ENCODE measurements at regions not wholly inside any gene's neighbourhood (a gene's known extent, or its start where the extent isn't known, plus 50 kb on each side); places are given as distances from the start of the nearest gene placed in this dataset.
A peak's percentile ranks its signal among the peaks of the same experiment; 100 is the strongest.

DNA sequence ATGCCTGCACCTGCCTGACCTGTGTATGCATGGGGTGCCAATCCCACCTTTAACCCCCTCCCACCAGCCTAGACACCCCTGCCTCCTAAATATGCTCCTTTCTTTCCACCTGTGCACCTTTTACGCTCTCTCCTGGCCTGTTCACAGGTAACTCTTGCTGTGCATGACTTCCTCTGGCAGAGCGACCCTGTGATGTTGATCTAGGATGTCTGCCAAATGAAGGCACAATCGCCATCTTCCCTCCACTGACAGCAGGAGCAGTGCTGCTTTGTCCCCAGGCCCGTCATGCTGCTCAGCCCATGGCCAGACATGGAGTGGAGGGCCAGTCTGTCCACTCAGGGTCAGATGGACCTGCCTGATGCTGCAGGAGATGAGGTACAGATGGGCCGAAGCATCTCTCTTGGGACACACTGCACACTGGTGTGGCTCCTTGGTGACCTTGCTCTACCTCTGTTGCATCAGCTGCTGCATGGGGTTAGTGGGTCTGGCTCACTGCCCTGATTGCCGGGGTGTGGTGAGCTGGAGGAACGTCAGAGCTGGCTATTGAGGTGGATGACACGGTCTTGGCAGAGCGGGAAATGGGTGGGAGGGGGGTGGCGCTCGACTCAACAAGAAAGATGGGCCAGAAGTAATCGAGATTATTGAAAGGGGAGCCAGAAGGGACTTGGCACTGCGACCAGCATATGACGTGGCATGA is 101.7 kb upstream of the PITX1 start:
- H3K4me3 ChIP-seq (ENCODE audit: low read length): no peak overlapping the region
- H3K9ac ChIP-seq (ENCODE audit: low read length): no peak overlapping the region
- H3K4me1 ChIP-seq (ENCODE audit: control insufficient read depth, insufficient read depth, low read length): peaks cover 5% of the 10 kb centered on the region
- no peak overlapping the region for H3K27ac ChIP-seq (ENCODE audit: low read depth, low read length)
- no peaks in the 10 kb centered on the region for H3K27me3 ChIP-seq (ENCODE audit: control insufficient read depth, insufficient read depth, low read length)
- H3K36me3 ChIP-seq (ENCODE audit: control insufficient read depth, insufficient read depth, low read length): no peaks in the 10 kb centered on the region

DNA sequence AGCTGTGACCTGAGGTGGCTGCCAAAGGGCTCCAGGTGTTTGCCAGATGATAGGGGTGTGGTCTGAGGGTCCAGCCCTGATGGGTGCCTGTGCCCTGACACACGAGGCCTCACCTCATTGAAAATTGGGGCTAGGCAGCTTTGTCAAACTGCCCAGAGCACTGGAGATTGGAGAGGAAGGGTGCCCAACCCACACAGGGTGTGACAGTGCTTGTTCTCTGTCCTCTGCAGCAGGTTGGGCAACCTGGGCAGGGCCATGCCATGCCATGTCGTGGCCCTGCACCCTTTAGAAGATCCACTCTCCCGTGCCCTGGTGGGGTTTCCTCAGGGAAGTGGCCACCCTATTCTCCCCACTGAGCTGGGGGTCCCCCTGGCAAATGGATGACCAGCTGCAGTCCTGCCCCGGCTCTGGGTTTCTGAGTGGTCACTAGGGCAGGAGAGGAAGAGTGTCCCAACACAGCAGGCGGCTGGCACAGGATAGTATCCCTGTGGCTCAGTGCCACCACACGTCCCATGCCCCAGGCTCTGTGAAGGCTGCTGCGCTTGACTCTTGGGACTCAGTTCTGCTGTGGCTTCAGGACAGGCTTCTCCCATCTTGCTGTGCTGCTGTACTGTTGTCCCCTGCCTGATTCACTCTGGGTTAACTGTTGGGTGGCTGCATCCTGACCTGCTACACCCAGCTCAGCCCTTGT is 100.8 kb upstream of the PITX1 start:
- Histone ChIP-seq H3K27me3 (ENCODE audit: control insufficient read depth, insufficient read depth, low read length) (no peaks in the 10 kb centered on the region), H3K36me3 (ENCODE audit: control insufficient read depth, insufficient read depth, low read length) (no peaks in the 10 kb centered on the region), H3K4me1 (ENCODE audit: control insufficient read depth, insufficient read depth, low read length) (peaks cover 5% of the 10 kb centered on the region), H3K4me3 (ENCODE audit: low read length) (no peak overlapping the region), H3K27ac (ENCODE audit: low read depth, low read length) (no peak overlapping the region), H3K9ac (ENCODE audit: low read length) (no peak overlapping the region)

GRCh38 chr5:135133698-135134515 is 99.9 kb upstream of the PITX1 start:
- Histone ChIP-seq H3K4me3 (ENCODE audit: low read length) (no peak overlapping the region), H3K36me3 (ENCODE audit: control insufficient read depth, insufficient read depth, low read length) (no peaks in the 10 kb centered on the region), H3K9ac (ENCODE audit: low read length) (no peak overlapping the region), H3K27ac (ENCODE audit: low read depth, low read length) (no peak overlapping the region), H3K27me3 (ENCODE audit: control insufficient read depth, insufficient read depth, low read length) (no peaks in the 10 kb centered on the region), H3K4me1 (ENCODE audit: control insufficient read depth, insufficient read depth, low read length) (peaks cover 4% of the 10 kb centered on the region)

DNA sequence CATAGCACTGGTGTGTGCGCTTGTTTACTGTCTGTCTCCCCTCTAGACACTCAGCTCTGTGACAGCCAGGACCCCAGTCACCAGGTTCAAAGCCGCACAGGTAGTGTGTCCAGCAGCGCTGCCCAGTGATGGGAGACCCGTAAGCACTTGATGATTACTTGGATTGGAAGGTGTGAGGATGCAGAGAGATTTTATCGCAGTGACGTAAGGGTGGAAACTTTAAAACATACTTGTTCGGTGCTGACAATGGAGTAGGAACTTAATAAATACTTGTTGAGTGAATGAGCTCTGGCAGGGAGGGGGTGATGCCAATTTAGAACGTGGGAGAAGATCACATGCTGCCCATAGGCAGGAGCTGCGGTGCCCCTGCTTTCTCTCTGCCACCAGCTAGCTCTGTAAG is 99.2 kb upstream of the PITX1 start:
- H3K27ac ChIP-seq (ENCODE audit: low read depth, low read length): no peak overlapping the region
- no peaks in the 10 kb centered on the region for H3K36me3 ChIP-seq (ENCODE audit: control insufficient read depth, insufficient read depth, low read length)
- H3K27me3 ChIP-seq (ENCODE audit: control insufficient read depth, insufficient read depth, low read length): no peaks in the 10 kb centered on the region
- no peak overlapping the region for H3K9ac ChIP-seq (ENCODE audit: low read length)
- H3K4me1 ChIP-seq (ENCODE audit: control insufficient read depth, insufficient read depth, low read length): no peaks in the 10 kb centered on the region
- no peak overlapping the region for H3K4me3 ChIP-seq (ENCODE audit: low read length)

DNA sequence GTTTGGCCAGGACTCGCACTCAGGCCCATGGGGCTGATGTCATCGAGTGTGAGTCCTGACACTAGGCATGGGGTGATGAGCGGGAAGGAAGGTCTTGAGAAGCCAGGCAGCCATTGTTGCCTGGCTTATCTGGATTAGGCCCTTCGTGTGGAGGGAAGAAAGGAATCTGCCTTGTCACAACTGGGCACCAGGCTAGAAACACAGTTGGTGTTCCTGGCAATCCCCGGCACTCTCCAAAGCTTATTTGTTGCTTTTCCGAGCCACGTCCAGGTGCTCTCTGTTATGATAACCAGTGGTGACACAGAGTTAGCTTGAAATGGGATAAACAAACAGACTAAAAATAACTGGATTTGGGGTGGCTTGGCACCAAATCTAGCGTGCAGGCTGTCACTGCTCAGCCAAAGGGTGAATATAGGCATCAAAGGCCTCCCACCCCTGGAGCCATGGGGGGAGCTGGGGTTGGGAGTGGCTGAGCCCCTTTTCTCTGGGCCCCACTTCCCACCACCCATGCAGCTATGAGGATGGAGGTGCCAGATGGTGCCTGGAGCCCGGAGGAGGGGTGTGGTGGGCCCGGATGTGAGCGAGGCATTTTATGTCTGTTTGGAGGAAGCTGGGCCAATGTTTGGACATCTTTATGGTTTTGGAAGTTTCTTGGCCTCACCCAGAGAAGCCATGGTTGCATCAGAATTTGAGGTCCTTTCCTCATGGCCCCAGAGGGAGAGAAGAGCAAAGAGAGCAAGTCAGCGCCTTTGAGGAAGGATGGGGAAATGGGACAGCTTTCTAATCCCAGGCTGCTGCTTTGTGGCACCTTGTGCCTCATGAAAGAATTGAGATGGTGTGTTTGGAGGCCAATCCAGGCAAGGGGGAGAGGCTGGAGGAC is 98.0 kb upstream of the PITX1 start:
- no peaks in the 10 kb centered on the region for H3K4me1 ChIP-seq (ENCODE audit: control insufficient read depth, insufficient read depth, low read length)
- H3K36me3 ChIP-seq (ENCODE audit: control insufficient read depth, insufficient read depth, low read length): no peaks in the 10 kb centered on the region
- H3K27me3 ChIP-seq (ENCODE audit: control insufficient read depth, insufficient read depth, low read length): no peaks in the 10 kb centered on the region
- H3K4me3 ChIP-seq (ENCODE audit: low read length): no peak overlapping the region
- H3K27ac ChIP-seq (ENCODE audit: low read depth, low read length): no peak overlapping the region
- no peak overlapping the region for H3K9ac ChIP-seq (ENCODE audit: low read length)

- no peaks in the 10 kb centered on the region for H3K4me1 ChIP-seq (ENCODE audit: control insufficient read depth, insufficient read depth, low read length)
- no peak overlapping the region for H3K4me3 ChIP-seq (ENCODE audit: low read length)
- H3K27ac ChIP-seq (ENCODE audit: low read depth, low read length): no peak overlapping the region
- H3K27me3 ChIP-seq (ENCODE audit: control insufficient read depth, insufficient read depth, low read length): no peaks in the 10 kb centered on the region
- H3K36me3 ChIP-seq (ENCODE audit: control insufficient read depth, insufficient read depth, low read length): no peaks in the 10 kb centered on the region
- no peak overlapping the region for H3K9ac ChIP-seq (ENCODE audit: low read length)
Observed at GRCh38 chr5:135130261-135131215, 96.5 kb upstream of the PITX1 start.

GRCh38 chr5:135129307-135129706 is 95.3 kb upstream of the PITX1 start:
- no peak overlapping the region for H3K27ac ChIP-seq (ENCODE audit: low read depth, low read length)

DNA sequence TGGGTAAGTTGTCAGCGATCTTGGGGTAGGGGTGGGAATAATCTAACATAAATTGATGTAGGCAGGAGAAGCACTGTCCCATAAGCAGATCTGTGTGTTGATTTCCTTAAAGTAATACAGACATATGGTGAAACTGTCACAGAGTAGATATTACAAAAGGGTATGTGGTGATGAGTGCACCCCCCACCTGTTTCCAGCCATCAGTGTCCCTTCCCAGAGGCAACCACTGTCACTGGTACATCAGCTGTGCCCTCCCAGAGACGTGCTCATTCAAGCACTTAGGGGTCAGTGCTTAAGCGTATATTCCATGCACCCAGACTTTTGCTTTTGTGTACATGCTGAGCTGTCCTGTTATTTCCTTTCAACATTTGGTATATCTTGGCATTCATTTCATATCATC is 94.3 kb upstream of the PITX1 start:
- H3K27me3 ChIP-seq (ENCODE audit: control insufficient read depth, insufficient read depth, low read length): no peaks in the 10 kb centered on the region
- no peaks in the 10 kb centered on the region for H3K4me1 ChIP-seq (ENCODE audit: control insufficient read depth, insufficient read depth, low read length)
- peak overlapping the region; percentile 9 for H3K4me3 ChIP-seq (ENCODE audit: low read length)
- no peak overlapping the region for H3K9ac ChIP-seq (ENCODE audit: low read length)
- H3K27ac ChIP-seq (ENCODE audit: low read depth, low read length): no peak overlapping the region
- no peaks in the 10 kb centered on the region for H3K36me3 ChIP-seq (ENCODE audit: control insufficient read depth, insufficient read depth, low read length)

More at GRCh38 chr5:135129307-135129706, 95.3 kb upstream of the PITX1 start:
- H3K4me1 ChIP-seq (ENCODE audit: control insufficient read depth, insufficient read depth, low read length): no peaks in the 10 kb centered on the region
- no peak overlapping the region for H3K4me3 ChIP-seq (ENCODE audit: low read length)
- H3K36me3 ChIP-seq (ENCODE audit: control insufficient read depth, insufficient read depth, low read length): no peaks in the 10 kb centered on the region
- no peak overlapping the region for H3K9ac ChIP-seq (ENCODE audit: low read length)
- no peaks in the 10 kb centered on the region for H3K27me3 ChIP-seq (ENCODE audit: control insufficient read depth, insufficient read depth, low read length)

DNA sequence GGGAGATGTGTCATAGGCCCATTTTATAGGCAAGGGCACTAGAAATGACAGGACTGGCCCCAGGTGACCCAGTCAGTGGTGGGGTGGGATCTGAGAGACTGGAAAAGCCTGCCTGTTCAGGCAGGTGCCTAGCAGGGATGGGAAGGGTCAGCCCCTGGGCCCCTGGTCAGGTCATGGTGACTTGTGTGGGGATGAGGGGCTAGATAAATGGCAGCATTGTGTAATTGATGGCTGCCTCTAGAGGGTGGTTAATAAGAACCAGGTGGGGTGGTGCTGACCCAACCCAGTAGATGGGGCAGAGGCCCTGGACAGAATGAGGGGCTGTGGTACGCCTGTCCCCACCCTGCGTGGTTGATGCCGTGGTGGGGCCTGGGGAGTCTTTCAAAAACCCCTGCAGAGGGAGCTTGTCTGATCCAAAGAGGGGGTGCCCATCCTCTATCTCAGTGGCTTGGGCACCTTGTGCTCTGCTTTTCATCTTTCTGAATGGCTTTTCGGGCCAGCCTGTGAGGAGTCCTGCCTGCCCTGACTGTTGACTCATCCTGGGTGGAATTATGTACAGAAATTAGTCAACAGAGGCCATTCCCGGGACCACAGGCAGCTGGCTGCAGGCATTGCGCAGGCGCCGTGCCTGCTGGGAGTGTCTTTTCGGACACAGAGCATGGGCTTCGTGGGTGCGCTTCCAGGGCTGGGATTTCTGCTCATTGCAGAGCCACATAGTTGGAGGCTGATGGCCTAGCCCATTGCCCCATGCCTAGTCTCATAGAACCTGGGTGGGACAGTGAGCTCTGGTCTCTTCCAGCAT is 93.6 kb upstream of the PITX1 start:
- no peaks in the 10 kb centered on the region for H3K4me1 ChIP-seq (ENCODE audit: control insufficient read depth, insufficient read depth, low read length)
- H3K4me3 ChIP-seq (ENCODE audit: low read length): peak overlapping the region; percentile 9
- no peak overlapping the region for H3K9ac ChIP-seq (ENCODE audit: low read length)
- no peaks in the 10 kb centered on the region for H3K36me3 ChIP-seq (ENCODE audit: control insufficient read depth, insufficient read depth, low read length)
- no peaks in the 10 kb centered on the region for H3K27me3 ChIP-seq (ENCODE audit: control insufficient read depth, insufficient read depth, low read length)
- no peak overlapping the region for H3K27ac ChIP-seq (ENCODE audit: low read depth, low read length)

DNA sequence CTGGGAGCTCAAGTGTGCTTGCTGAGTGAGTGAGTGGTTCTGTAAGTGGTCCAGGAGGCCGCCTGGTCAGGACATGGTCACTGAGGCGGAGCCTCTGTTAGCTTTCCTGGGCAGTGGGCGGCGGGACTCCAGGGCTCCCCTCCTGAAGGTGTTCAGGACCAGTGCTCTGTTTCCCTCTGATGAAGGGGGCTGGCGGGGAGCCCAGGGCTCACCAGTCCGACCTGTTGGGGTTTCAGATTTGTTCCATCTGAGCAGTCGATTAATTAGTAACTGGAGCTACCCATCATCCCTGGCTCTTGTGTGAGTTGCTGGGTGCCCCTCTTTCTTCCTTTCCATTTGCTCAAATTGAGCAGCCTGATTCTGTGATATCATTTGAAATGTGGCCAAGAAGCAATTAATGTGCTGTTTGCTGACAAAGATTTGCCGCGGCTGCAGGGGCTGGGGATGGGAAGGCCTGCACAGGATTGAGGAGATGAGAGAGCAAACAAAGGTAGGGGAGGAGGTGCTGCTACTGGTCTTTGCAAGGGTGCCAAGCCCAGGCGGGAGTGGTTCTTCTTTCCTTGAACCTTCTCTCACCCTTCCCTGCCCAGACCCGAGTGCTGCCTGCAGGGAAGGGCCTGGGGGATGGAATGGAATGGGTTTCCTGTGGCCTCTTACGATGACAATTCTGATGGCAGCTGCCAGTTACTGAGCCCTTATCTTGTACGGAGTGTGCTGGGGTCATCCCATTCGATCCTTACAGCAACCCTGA is 92.8 kb upstream of the PITX1 start:
- Histone ChIP-seq H3K4me1 (ENCODE audit: control insufficient read depth, insufficient read depth, low read length) (no peaks in the 10 kb centered on the region), H3K9ac (ENCODE audit: low read length) (no peak overlapping the region), H3K4me3 (ENCODE audit: low read length) (no peak overlapping the region), H3K27ac (ENCODE audit: low read depth, low read length) (no peak overlapping the region), H3K36me3 (ENCODE audit: control insufficient read depth, insufficient read depth, low read length) (no peaks in the 10 kb centered on the region), H3K27me3 (ENCODE audit: control insufficient read depth, insufficient read depth, low read length) (no peaks in the 10 kb centered on the region)
